Endothelial cell of umbilical vein (primary cell): ENCODE measurements at regions not wholly inside any gene's neighbourhood (a gene's known extent, or its start where the extent isn't known, plus 50 kb on each side); places are given as distances from the start of the nearest gene placed in this dataset.

ENCODE experiments used
- EZH2 ChIP-seq: IDR thresholded peaks from 2 replicates; pipeline ENCODE4 v1.6.1; 2012; ENCODE audit warnings: borderline replicate concordance, low read depth, mild to moderate bottlenecking, moderate library complexity, low read length, inconsistent platforms; ENCODE audit not compliant: severe bottlenecking
- JUN ChIP-seq: IDR thresholded peaks from 2 replicates; pipeline ENCODE4 v1.6.1; 2011; ENCODE audit warnings: borderline replicate concordance, low read depth; ENCODE audit not compliant: insufficient read length, insufficient read depth
- POLR2AphosphoS5 ChIP-seq: IDR thresholded peaks from 2 replicates; pipeline ENCODE4 v1.6.1; 2012; ENCODE audit warnings: low read depth, mild to moderate bottlenecking, control low read depth, low read length, moderate library complexity; ENCODE audit not compliant: insufficient read depth

- TF ChIP-seq POLR2AphosphoS5 (no peak), JUN (peak; percentile 4), EZH2 (no peak)
Measured at GRCh38 chr14:30267141-30267540, 291.8 kb upstream of the G2E3 start.
